ENCODE measurements at regions not wholly inside any gene's neighbourhood (a gene's known extent, or its start where the extent isn't known, plus 50 kb on each side); places are given as distances from the start of the nearest gene placed in this dataset.

GRCh38 chr2:84194949-84195644 is 264.0 kb downstream of the SUCLG1 start:
- no peak for DNase-seq (ENCODE audit: extremely low read depth, low read depth)
- no peak overlapping the region for H3K4me3 ChIP-seq (replicated peaks; ENCODE audit: low read depth, low read length)
- TF ChIP-seq CTCF (IDR thresholded peaks at IDR 0.05; ENCODE audit: low read depth, low read length, missing control alignments), result no peak

DNA sequence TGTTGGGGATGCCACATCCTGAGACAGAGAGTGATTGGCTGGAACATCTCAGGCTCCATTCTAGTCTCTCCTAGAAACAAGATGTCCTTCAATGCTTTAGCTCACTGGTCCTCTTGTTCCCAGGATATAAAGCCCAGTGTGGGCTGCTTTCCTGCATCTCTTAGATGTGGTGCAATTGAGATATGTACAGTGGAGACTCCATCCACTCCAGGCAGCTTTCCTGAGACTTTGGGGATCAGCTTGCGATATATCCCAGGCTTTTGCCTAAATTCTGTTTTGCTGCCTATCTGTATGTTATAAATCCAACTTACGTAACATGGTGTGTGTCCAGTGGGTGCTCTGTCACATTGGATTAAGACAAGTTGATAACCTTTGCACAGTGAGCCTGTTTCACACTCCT is 264.9 kb downstream of the SUCLG1 start:
- DNase-seq (ENCODE audit: extremely low read depth, low read depth), result no peak
- TF ChIP-seq CTCF (IDR thresholded peaks at IDR 0.05; ENCODE audit: low read depth, low read length, missing control alignments), result no peak
- H3K4me3 ChIP-seq (replicated peaks; ENCODE audit: low read depth, low read length), result no peak overlapping the region

DNA sequence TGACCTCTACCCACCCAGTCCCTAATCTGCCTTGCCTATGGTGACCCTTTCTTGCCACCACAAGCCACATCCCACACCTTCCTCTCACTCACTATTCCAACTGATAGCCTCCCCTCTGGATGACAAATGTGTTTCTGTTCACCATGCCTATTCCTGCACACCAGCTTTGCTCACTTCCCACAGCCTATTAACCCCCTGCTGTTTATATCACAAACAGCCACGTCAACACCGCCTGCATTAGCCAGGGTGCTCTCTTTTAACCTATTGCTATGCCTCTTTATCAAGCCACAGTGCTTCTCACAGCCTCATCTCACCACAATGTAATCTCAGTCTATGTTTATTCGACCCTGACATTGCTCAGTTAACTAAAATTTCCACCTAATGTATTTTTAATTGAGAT is 271.8 kb downstream of the SUCLG1 start:
- no peak for TF ChIP-seq CTCF (IDR thresholded peaks at IDR 0.05; ENCODE audit: low read depth, low read length, missing control alignments)
- no peak for DNase-seq (ENCODE audit: extremely low read depth, low read depth)
- H3K4me3 ChIP-seq (replicated peaks; ENCODE audit: low read depth, low read length), result no peak overlapping the region

GRCh38 chr2:84181927-84182326 is 277.2 kb downstream of the SUCLG1 start:
- no peak overlapping the region for H3K4me3 ChIP-seq (replicated peaks; ENCODE audit: low read depth, low read length)
- TF ChIP-seq CTCF (IDR thresholded peaks at IDR 0.05; ENCODE audit: low read depth, low read length, missing control alignments), result no peak
- DNase-seq (ENCODE audit: extremely low read depth, low read depth), result no peak

DNA sequence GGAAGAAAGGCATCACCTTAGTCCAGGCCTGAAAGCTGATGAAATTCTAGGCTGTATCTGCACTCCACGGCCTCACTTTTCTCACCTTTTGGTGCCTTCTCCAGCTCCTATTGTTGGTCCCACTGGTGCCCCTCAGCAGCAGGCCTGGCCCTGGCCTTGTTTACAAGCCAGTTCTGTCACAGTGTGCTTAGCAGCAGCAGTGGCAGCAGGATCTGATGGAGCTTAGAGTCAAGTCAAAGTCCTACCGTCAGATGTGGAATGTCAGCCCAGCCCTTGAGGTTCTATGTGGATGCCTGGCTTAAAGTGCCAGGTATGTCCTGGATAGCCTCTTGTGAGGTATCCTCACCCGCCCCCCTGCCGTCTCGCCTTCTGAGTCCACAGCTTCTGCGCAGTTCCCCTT is 281.3 kb downstream of the SUCLG1 start:
- no peak for DNase-seq (ENCODE audit: extremely low read depth, low read depth)
- no peak for TF ChIP-seq CTCF (IDR thresholded peaks at IDR 0.05; ENCODE audit: low read depth, low read length, missing control alignments)
- no peak overlapping the region for H3K4me3 ChIP-seq (replicated peaks; ENCODE audit: low read depth, low read length)

DNA sequence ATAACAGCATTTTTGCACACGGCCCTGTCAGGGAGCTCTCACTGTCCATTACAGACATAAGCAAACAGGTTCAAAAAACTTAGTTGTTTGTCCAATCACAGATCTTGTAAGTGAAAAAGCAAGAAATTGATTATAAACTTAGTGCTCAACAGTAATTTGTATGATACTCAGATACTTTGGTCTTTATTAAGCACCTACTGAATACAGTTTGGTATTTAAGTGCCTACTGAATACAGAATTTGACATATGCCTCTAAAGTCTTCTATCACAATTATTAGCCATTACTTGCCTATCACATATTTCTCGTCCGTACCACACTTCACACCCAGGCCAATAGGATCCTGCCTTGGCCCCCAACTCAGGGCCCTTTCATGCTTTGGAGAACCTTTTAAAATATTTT is 283.1 kb downstream of the SUCLG1 start:
- no peak for DNase-seq (ENCODE audit: extremely low read depth, low read depth)
- TF ChIP-seq CTCF (IDR thresholded peaks at IDR 0.05; ENCODE audit: low read depth, low read length, missing control alignments), result no peak
- no peak overlapping the region for H3K4me3 ChIP-seq (replicated peaks; ENCODE audit: low read depth, low read length)

GRCh38 chr2:84175340-84175739 is 283.7 kb downstream of the SUCLG1 start:
- no peak for TF ChIP-seq CTCF (IDR thresholded peaks at IDR 0.05; ENCODE audit: low read depth, low read length, missing control alignments)

More at GRCh38 chr2:84175340-84175739, 283.7 kb downstream of the SUCLG1 start:
- H3K4me3 ChIP-seq (replicated peaks; ENCODE audit: low read depth, low read length), result no peak overlapping the region
- DNase-seq (ENCODE audit: extremely low read depth, low read depth), result no peak
